ENCODE measurements at regions not wholly inside any gene's neighbourhood (a gene's known extent, or its start where the extent isn't known, plus 50 kb on each side); places are given as distances from the start of the nearest gene placed in this dataset.

DNA sequence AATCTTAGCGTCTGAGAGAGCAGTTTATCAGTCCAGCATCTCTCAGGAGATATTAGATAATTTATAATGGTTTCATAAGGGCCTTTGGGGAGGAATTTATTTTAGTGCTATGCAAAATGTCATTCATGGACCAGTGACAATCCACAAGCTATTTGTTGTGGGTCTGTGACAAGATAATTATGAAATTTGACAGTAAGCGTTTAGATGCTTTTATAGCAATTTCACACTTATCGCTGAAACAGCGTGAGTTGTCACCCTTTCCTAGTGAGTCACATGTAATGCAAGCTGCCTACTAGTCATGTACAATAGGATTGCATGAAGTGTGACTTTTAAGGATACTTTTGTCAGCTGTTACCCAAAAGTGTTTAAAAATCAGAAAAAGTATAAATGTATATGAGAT is 315.6 kb upstream of the THBS1 start:
- H3K4me1 Mint-ChIP-seq = no peaks in the 10 kb centered on the region
- H3K4me3 Mint-ChIP-seq = no peak overlapping the region
- H3K36me3 Mint-ChIP-seq (ENCODE audit: low read depth) = no peaks in the 10 kb centered on the region
- DNase-seq = no peak
- H3K27ac Mint-ChIP-seq = no peak overlapping the region
- TF ChIP-seq, protein P1, sequence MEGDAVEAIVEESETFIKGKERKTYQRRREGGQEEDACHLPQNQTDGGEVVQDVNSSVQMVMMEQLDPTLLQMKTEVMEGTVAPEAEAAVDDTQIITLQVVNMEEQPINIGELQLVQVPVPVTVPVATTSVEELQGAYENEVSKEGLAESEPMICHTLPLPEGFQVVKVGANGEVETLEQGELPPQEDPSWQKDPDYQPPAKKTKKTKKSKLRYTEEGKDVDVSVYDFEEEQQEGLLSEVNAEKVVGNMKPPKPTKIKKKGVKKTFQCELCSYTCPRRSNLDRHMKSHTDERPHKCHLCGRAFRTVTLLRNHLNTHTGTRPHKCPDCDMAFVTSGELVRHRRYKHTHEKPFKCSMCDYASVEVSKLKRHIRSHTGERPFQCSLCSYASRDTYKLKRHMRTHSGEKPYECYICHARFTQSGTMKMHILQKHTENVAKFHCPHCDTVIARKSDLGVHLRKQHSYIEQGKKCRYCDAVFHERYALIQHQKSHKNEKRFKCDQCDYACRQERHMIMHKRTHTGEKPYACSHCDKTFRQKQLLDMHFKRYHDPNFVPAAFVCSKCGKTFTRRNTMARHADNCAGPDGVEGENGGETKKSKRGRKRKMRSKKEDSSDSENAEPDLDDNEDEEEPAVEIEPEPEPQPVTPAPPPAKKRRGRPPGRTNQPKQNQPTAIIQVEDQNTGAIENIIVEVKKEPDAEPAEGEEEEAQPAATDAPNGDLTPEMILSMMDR (IDR thresholded peaks at IDR 0.05) = no peak
- no peaks in the 10 kb centered on the region for H3K9me3 Mint-ChIP-seq
- H3K27me3 Mint-ChIP-seq (ENCODE audit: low read depth, poor library complexity) = peaks cover 9% of the 10 kb centered on the region

DNA sequence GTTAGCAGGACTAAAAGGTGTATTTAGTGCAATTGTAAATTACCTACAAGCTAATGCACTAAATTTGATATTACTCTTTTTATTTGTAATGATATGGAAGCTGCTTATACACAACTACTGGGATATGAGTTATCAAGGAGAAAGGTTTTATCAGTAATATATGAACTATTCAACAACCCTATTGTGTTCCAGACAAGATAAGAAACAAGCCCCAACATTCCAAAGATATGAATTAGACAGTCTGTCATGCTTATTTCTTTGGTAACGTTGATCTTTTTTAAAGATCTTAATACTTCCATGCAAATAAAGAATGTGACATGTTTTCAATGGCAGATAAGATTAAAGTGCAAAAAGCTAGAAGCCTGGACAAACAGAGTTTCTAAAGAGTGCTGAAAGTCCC is 314.0 kb upstream of the THBS1 start:
- no peak for DNase-seq
- peaks cover 4% of the 10 kb centered on the region for H3K27me3 Mint-ChIP-seq (ENCODE audit: low read depth, poor library complexity)
- H3K36me3 Mint-ChIP-seq (ENCODE audit: low read depth) = no peaks in the 10 kb centered on the region
- H3K4me1 Mint-ChIP-seq = no peaks in the 10 kb centered on the region
- H3K27ac Mint-ChIP-seq = no peak overlapping the region
- no peaks in the 10 kb centered on the region for H3K9me3 Mint-ChIP-seq
- H3K4me3 Mint-ChIP-seq = no peak overlapping the region
- TF ChIP-seq, protein P1 (IDR thresholded peaks at IDR 0.05) = no peak

DNA sequence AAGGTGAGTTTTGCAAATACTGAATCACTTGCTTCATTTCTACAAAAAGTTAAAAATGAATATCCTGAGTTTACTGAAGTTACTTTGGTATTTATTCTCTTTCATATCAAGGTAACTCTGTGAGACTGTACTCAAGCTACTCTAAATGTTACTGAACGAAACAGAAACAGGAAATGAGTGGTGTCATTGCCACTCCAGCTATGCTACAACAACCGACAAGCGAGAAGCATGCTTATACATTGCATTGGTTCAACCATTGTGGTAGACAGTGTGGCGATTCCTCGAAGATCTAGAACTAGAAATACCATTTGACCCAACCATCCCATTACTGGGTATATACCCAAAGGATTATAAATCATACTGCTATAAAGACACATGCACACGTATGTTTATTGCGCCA is 313.2 kb upstream of the THBS1 start:
- TF ChIP-seq, protein P1 (IDR thresholded peaks at IDR 0.05) = no peak
- Mint-ChIP-seq H3K36me3 (ENCODE audit: low read depth) (no peaks in the 10 kb centered on the region), H3K27me3 (ENCODE audit: low read depth, poor library complexity) (peaks cover 4% of the 10 kb centered on the region), H3K27ac (no peak overlapping the region), H3K9me3 (no peaks in the 10 kb centered on the region), H3K4me1 (no peaks in the 10 kb centered on the region), H3K4me3 (no peak overlapping the region)
- no peak for DNase-seq

DNA sequence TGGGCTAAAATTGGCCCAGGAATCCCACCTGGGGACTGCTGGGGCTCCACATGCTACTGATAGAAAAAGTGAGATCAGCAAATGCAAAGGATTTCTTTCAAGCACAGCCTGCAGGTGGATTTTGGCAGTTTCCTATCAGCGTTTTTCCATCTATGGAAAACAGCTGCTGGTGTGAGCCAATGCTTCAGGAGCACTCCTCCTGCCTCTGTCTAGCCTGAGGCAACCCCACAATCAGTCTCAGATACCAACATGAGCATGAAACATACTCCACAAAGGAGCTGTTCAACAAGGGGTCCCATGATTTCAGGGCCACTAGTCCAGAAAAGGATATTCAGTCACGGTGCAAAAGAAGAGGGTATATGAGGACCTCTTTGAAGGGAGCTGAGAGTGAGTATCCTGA is 311.5 kb upstream of the THBS1 start:
- Mint-ChIP-seq H3K4me1 (no peaks in the 10 kb centered on the region), H3K4me3 (no peak overlapping the region), H3K27ac (no peak overlapping the region), H3K9me3 (no peaks in the 10 kb centered on the region), H3K36me3 (ENCODE audit: low read depth) (no peaks in the 10 kb centered on the region), H3K27me3 (ENCODE audit: low read depth, poor library complexity) (peaks cover 4% of the 10 kb centered on the region)
- no peak for DNase-seq
- TF ChIP-seq, protein P1 (IDR thresholded peaks at IDR 0.05) = no peak

DNA sequence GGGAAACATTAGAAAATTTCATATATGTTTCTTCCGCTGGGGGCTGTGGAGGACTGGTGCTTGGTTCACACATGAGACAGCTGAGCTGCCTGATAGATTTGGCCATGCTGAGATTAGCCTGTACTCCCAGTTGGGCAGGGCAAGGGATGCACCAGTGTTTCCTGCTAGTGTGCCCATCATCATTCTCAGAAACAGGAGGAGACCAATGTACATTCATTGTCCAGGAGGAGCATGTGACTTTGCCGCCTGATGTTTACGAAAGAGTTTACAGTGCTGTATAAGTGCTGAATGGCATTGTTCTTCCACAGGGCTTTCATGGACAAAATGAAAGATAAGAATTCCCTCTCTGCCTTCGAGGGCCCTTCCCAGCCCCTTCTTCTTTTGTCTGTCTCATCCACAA is 311.1 kb upstream of the THBS1 start:
- peaks cover 4% of the 10 kb centered on the region for H3K27me3 Mint-ChIP-seq (ENCODE audit: low read depth, poor library complexity)
- no peaks in the 10 kb centered on the region for H3K4me1 Mint-ChIP-seq
- H3K27ac Mint-ChIP-seq = no peak overlapping the region
- no peak overlapping the region for H3K4me3 Mint-ChIP-seq
- no peak for DNase-seq
- TF ChIP-seq, protein P1 (IDR thresholded peaks at IDR 0.05) = no peak
- H3K9me3 Mint-ChIP-seq = no peaks in the 10 kb centered on the region
- no peaks in the 10 kb centered on the region for H3K36me3 Mint-ChIP-seq (ENCODE audit: low read depth)

DNA sequence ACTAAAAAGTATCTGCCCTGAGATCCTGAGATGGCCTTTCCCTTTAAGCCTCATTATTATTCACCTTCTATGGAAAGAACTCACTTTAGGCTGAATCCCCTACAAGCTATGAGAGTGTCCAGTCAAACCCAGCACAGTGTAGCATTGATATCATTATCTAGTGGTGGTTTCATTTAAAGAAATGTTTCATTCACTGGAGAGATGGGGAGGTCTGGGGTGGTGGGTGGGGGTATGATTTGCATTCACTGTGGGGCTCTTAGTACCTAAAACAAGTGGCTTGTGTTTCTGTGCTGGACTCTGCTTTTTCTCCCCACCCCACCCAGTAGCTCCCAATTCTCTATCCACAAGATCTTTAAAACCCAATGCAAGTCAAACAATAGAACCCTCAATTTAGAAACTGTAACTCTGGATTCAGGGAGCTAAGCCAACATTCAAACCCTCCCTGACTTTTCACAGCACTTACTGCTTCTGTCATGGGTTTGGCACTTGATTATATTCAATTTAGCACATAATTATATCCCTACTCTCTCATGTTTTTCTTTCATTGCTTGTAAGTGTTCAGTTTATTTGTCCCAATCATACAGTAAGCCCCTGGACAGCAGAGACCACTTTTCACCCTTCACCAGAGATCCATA is 310.5 kb upstream of the THBS1 start:
- H3K4me1 Mint-ChIP-seq = no peaks in the 10 kb centered on the region
- no peak overlapping the region for H3K27ac Mint-ChIP-seq
- TF ChIP-seq, protein P1 (IDR thresholded peaks at IDR 0.05) = no peak
- H3K4me3 Mint-ChIP-seq = no peak overlapping the region
- H3K9me3 Mint-ChIP-seq = no peaks in the 10 kb centered on the region
- H3K36me3 Mint-ChIP-seq (ENCODE audit: low read depth) = no peaks in the 10 kb centered on the region
- H3K27me3 Mint-ChIP-seq (ENCODE audit: low read depth, poor library complexity) = peaks cover 4% of the 10 kb centered on the region
- no peak for DNase-seq

Data from nephron progenitor cell (in vitro differentiated cells).